ENCODE measurements at regions not wholly inside any gene's neighbourhood (a gene's known extent, or its start where the extent isn't known, plus 50 kb on each side); places are given as distances from the start of the nearest gene placed in this dataset.

DNA sequence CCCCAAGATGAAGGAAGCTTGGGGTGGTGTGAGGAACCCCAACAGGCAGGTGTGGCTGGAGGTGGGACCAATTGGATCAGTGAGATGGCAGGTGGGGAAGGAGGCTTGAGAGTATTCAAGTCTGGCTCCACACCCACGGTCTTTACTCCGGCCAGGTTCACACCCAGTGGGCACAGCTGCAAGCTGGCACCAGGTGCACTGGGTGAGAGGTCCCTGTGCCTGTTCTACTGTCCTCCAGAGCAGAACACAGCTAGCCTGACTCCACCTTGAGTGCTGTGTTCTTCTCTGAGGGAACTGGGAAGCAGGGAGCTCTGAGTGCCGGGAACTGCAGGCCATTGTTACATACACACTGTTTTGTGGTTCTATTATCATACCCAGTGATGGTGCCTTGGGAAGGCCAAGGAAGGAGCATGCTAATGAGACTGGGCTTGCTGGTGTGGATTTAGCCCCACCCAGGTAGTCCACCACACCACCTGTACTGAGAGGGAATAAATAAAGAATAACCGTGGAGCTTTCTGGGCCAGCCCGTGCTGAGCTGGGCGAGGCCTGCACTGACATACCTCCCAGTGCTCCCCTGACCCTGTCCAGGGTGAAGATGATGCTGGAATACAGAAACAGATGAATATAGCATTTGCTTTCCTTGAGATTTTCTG lies 93.4 kb downstream of the ABHD5 start:
- DNase-seq, result no peak

GRCh38 chr3:43784640-43785011 lies 93.9 kb downstream of the ABHD5 start:
- no peak for DNase-seq

GRCh38 chr3:43785551-43785950 lies 94.8 kb downstream of the ABHD5 start:
- no peak for DNase-seq

- DNase-seq, result no peak
Observed at GRCh38 chr3:43786102-43786501, 95.4 kb downstream of the ABHD5 start.

- no peak for DNase-seq
Observed at GRCh38 chr3:43786526-43787305, 96.0 kb downstream of the ABHD5 start.

- DNase-seq, result no peak
Observed at GRCh38 chr3:43787330-43787729, 96.6 kb downstream of the ABHD5 start.

- DNase-seq, result no peak
Observed at GRCh38 chr3:43789028-43789427, 98.3 kb downstream of the ABHD5 start.

DNA sequence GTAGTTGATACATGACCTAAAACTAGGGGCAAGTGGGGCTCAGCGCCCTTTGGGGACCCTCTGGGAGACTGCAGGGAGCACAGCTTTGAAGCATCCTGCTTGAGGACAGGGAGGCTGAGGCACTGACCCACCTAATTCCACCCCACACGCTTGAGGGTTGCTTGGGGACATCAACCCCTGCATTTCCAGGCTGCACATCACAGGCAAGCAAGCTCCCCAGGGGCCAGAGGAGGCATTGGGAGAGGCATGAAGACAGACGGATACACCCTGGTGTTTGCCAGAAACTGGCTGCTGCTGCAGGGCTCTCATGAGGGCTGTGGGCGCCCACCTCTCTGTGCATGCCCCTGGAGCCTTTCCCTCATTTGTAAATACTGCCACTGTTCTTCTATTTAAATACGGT lies 99.3 kb downstream of the ABHD5 start:
- DNase-seq, result no peak

DNA sequence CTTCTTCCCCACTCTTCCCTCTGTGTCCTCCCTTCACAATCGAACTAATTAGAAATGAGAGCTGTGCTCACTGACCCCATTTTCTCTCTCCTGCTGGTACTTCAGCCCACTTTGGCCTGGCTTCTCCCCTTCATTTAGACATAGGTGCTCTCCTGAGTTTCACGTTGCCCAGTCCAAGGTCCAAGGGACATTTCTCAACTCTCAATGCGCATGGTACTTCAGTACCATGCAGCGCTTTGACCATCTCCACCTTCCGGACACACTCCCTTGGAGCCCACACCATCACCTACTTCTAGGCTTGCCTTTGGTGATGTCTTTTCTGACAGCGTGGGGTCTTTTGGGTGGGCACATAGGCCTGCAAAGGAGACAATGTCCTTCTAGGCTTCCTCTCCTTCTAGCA lies 99.7 kb downstream of the ABHD5 start:
- DNase-seq, result no peak

DNA sequence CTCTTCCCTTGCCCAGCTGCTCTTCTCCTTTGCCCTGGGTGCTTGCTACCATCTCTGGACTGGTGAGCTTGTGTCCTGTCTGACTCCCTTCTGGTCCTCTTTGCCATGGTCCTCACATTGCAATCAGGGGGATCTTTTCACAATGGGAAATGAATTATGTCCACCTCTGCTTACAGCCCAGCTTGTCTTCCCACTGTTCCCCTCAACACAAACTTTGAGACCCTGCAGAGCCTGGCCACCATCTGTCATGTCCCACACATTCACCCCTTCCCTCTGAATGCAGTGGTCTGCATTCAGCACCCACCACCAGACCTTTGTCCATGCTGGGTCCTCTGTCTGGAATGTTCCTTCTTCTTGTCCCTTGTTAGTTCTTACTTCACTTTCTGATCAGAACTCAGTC lies 100.5 kb downstream of the ABHD5 start:
- no peak for DNase-seq

GRCh38 chr3:43792904-43793303 lies 102.2 kb downstream of the ABHD5 start:
- DNase-seq, result no peak

DNA sequence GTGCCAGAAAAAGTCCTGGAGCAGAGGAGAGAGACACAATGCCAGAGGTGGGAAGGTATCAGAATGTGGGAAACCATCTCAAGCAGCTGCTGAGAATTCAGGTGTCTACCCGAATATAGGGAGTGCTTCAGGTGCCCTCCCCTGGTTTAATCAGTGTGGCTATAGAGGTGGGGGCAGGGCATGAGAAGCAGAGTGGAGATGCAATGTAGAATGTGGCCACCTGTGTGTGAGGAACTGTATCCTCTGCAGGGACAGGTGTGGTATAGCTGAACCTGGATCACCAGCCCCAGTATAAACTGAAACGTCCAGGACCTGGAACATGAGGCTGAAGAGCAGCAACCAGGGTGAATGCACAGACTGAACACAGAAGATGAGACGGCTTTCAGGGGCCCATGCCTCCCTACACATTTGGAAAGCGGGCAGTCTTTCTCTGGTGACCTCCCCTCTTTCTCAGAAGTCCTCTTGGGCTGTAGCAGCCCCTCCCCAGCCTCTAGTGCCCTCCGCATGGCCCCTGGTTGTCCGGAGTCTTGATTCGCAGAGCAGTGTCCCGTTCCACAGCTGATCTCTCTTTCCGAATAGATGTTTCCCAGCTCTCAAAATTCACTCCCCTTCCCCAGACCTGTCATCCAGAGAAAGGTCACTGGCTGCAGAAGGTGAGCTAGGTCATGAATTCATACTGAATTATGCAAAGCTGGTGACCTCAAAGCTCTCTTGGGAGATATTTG lies 103.1 kb downstream of the ABHD5 start:
- DNase-seq, result no peak

- DNase-seq, result no peak
Observed at GRCh38 chr3:43794776-43795175, 104.0 kb downstream of the ABHD5 start.

DNA sequence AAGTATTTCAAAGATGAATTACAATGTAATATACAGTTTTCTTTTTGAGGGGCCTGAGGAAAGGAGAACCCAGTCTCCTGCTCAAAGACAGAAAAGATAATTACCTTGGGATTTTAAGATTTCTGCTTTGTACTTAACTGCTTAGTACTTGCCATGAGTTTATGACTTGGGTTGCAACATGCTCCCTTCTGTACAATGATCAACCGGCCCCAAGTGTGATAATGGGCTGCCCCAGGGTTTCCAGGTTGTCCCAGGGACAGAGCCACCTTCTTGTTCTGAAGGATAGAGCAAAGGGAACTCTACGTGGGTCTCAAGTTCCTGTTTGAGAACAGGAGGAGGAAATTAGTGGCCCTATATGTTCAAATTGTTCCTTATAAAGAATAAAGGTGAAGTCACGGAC lies 104.8 kb downstream of the ABHD5 start:
- no peak for DNase-seq

- DNase-seq, result no peak
Observed at GRCh38 chr3:43796041-43796596, 105.4 kb downstream of the ABHD5 start.

DNA sequence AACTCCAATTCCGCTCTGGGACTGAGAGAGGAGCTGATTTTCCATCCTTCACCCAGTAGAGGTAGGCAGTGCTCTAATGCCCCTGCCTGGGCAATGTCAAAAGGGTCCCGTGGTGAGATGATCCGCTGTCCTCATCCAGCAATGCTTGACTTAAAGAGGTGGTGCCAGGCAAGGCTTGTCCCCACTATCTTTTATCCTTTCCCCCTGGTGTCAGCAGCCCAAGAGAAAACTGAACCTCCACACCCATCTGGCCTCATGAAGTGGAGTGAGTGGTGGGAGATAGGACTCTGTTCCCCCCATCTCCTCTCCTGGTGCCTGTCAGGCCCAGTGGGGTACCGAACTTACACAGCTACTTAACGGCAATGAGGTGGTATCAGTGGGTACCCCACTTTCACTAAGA lies 107.1 kb downstream of the ABHD5 start:
- no peak for DNase-seq

DNA sequence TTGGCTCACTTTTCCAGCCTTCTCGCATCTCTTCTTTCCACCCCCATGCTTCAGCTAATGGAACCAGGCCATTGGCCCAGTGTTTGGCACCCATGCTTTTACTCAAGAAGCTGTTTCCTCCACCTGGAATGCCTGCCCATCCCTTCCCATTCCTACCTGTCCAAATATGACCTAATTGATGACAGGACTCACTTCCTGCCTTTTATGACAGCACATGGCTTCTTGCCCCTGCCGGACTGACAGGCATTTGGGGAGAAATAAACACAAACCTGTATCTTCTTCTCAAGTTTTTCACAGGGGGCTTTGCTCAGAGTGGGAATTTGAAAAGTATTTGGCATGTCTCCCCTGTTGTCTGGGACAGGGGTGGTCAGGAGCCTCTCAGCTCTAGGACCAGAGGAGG lies 120.1 kb downstream of the ABHD5 start:
- DNase-seq, result no peak

- no peak for DNase-seq
Observed at GRCh38 chr3:43814461-43814860, 123.7 kb downstream of the ABHD5 start.

DNA sequence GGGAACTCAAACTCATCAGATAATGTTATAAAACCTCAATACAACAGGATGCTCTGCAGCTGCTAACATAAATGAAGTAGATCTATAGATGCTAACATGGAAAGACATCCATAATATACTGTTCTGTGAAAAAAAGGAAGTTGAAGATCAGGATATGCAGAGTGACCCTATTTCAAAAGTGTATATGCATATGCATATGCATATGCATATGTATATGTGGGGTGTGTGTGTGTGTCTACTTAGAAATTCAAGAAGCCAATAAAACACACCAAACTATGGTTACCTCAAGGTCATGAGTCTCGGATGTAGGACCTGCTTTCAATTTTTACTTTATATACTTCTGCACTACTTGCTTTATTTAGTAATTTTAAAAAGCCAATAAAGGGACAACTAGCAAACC lies 125.6 kb downstream of the ABHD5 start:
- no peak for DNase-seq

DNA sequence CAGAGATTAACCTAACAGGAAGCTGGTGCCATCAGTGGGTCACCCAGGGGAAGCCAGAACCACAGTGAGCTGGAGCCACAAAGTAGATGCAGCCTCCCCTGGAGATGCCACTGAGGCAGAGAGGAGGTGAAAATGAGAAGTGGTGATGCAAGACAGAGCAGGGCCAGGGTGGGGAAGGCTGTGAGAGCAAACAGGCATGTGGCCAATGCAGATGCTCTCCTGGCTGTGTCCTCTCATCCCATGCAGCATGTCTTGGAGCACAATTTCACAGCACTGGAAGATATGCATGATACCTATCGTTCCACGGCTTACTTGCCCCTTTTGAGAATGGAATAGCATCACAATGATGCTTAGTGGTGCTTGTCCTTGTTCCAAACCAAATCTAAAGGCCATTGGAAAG lies 126.3 kb downstream of the ABHD5 start:
- DNase-seq, result no peak

DNA sequence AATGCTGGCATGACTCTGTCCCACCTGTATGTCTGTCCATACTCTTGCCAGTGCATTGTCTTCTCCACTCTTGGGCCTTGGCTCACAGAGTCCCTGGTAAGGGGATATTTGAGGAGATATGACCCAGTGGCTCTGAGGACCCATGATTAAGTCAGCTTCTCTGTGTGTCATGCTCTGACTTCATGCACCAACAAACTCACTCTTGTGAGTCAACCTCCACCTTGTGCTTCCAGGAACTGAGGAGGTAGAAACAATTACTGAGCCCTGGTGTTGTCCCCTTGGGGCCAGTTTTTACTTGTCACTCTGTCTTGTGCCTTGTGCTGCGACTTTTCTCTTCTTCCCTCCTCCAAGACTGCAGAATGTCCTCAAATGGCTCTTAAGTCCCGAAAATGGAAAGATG lies 127.1 kb downstream of the ABHD5 start:
- DNase-seq, result no peak

- no peak for DNase-seq
Observed at GRCh38 chr3:43818229-43818628, 127.5 kb downstream of the ABHD5 start.

- DNase-seq, result no peak
Observed at GRCh38 chr3:43838009-43838758, 147.4 kb downstream of the ABHD5 start.

Data from right forelimb (tissue), 1 donor.